ENCODE measurements at regions not wholly inside any gene's neighbourhood (a gene's known extent, or its start where the extent isn't known, plus 50 kb on each side); places are given as distances from the start of the nearest gene placed in this dataset.

DNA sequence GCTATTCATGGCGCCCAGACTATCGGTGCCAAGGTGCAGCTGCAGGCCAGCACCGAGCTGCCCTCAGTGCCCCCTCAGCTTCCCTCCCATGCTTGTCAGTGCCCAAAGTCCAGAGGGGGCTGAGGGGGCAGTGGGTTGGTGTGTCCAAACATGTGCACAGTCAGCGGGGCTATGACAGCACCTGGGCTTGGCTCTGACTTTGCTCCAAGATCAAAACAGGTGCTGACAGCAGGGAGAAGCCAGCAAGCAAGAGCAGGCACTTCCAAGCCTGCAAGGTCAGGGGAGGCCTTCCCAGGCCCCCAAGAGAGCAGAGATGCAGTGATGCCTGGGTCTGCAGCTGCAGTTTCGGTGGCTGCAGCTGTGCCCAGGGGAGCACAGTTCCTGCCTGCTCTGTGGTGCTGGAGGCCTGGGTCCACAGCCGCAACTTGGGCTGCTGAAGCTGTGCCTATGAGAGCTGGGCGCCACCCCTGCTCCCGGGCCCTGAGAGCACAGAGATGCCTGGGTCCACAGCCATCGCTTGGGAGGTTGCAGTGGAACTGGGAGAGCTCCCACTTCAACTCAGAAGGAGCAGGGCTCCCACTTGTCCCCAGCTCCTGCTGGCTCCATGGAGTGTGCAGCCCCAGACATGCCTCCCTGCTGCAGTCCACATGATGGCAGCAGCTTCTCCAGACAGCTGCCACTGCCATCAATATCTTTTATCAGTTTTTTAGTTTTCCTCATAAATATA, 775.3 kb upstream of the POU3F3 start:
- TF ChIP-seq, protein P1, sequence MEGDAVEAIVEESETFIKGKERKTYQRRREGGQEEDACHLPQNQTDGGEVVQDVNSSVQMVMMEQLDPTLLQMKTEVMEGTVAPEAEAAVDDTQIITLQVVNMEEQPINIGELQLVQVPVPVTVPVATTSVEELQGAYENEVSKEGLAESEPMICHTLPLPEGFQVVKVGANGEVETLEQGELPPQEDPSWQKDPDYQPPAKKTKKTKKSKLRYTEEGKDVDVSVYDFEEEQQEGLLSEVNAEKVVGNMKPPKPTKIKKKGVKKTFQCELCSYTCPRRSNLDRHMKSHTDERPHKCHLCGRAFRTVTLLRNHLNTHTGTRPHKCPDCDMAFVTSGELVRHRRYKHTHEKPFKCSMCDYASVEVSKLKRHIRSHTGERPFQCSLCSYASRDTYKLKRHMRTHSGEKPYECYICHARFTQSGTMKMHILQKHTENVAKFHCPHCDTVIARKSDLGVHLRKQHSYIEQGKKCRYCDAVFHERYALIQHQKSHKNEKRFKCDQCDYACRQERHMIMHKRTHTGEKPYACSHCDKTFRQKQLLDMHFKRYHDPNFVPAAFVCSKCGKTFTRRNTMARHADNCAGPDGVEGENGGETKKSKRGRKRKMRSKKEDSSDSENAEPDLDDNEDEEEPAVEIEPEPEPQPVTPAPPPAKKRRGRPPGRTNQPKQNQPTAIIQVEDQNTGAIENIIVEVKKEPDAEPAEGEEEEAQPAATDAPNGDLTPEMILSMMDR (IDR thresholded peaks at IDR 0.05) = no peak
- TF ChIP-seq POLR2A (IDR thresholded peaks at IDR 0.05) = no peak
